HG02623 (cell line): ENCODE measurements at regions not wholly inside any gene's neighbourhood (a gene's known extent, or its start where the extent isn't known, plus 50 kb on each side); places are given as distances from the start of the nearest gene placed in this dataset.
"Not testable (repeated sequence)": the region's sequence is repeated elsewhere in the genome, so short reads cannot be mapped to it uniquely, and the experiment has no call there.

ENCODE experiments used
- ATAC-seq: cut with Tn5 transposase; IDR thresholded peaks from one replicate; pipeline ENCODE4 v1.9.1; 2021; ENCODE audit warnings: moderate library complexity; ENCODE audit not compliant: unreplicated experiment

GRCh38 chr15:21774760-21775159 lies 102.8 kb downstream of the POTEB start:
- ATAC-seq: not testable (repeated sequence)

- ATAC-seq: not testable (repeated sequence)
Measured at GRCh38 chr15:21766524-21766923, 111.0 kb downstream of the POTEB start.

- not testable (repeated sequence) for ATAC-seq
Measured at GRCh38 chr15:21763756-21764155, 113.8 kb downstream of the POTEB start.

GRCh38 chr15:21760250-21761023 lies 117.1 kb downstream of the POTEB start:
- ATAC-seq: not testable (repeated sequence)

- not testable (repeated sequence) for ATAC-seq
Measured at GRCh38 chr15:21759401-21760165, 118.0 kb downstream of the POTEB start.

DNA sequence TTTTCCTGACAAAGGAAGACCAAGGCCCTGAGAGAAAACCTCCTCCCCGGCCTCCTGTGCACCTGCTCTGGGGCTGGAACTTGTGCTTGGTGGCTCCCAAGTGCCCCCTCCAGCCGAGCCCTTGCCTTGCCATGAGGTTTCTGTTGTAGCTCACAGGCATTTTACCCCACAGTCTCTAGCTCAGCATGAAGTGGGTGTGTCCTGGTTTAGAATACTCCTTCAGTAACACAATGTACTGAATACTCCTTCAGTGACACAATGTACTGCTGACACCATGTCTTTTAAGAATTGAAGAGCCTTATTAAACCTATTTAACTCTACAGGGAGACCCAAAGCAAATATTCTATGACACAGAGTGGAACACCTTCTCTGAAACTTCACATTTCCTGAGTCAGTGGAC lies 123.7 kb downstream of the POTEB start:
- not testable (repeated sequence) for ATAC-seq

- ATAC-seq: not testable (repeated sequence)
Measured at GRCh38 chr15:21752124-21752957, 125.2 kb downstream of the POTEB start.

- ATAC-seq: not testable (repeated sequence)
Measured at GRCh38 chr15:21749173-21749572, 128.4 kb downstream of the POTEB start.

DNA sequence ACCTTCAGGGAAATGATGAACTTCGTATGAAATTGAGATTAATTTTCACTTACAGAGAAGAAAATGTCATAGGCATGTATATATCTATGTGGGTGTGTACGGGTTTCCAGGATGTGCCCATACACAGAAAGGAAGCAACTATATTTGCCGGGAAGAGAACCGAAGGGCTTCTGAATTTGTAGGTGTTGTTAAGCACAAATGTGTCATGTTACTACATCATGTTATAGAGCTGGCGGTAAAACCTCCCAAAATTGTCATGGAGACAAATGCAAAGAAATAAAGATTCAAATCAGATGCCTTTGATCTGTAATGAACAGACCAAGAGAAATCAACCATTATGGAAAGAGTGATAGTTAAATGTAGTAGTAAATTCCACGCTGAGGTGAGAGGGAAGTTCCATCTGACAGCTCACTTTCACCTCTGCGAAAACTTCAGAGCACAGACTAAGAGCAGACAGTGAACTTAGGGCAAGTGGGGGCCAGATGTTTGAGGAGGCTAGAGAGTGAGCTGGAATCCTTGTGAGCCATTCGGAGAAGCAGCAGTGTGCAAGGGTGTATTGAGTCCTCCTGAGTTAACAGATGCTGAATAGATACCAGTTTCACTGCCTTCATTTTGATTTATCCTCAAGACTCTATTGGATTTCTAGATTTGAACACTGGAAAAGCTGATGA lies 133.2 kb downstream of the POTEB start:
- ATAC-seq: not testable (repeated sequence)

DNA sequence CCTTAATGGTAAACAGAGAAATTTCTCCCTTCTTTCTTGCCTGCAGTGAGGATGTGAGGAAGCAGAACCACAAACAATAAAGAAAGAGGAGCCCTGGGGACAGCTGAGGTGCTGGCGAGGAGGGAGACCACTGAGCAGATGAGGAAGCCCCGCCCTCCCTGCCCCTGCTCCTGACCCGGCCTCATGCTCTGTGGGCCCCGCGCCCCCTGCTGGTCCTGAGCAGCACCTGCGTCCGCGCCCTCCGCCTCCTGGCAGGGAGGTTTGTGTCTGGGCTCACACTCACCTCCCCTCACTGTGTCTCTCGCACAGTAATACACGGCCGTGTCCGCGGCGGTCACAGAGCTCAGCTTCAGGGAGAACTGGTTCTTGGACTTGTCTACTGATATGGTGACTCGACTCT lies 135.5 kb downstream of the POTEB start:
- ATAC-seq: not testable (repeated sequence)

DNA sequence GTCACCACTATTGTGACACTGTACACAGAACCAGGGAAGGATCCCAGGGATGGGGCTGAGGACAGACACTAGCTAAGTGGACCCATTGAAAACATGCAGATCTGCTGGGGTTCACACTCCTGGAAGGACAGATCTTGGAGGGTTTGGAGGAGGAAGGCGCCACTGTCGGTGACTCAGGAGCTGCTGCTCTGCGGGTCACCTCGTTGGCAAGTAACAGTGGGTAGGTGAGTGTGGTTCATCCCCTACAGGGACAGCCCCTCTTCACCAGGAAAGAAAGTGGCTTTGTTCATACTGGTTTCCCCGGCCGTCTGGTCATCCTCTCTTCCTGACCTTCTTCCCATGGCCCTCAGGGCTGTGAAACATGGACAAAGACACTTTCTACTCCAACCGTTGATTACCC lies 139.5 kb downstream of the POTEB start:
- ATAC-seq: not testable (repeated sequence)

GRCh38 chr15:21736443-21736842 lies 141.1 kb downstream of the POTEB start:
- not testable (repeated sequence) for ATAC-seq

GRCh38 chr15:21735837-21736236 lies 141.7 kb downstream of the POTEB start:
- not testable (repeated sequence) for ATAC-seq

- ATAC-seq: not testable (repeated sequence)
Measured at GRCh38 chr15:21735368-21735767, 142.2 kb downstream of the POTEB start.

- ATAC-seq: peak; percentile 45
Measured at GRCh38 chr15:21731496-21731895, 146.0 kb downstream of the POTEB start.

- peak; percentile 72 for ATAC-seq
Measured at GRCh38 chr15:21730427-21731405, 146.8 kb downstream of the POTEB start.

DNA sequence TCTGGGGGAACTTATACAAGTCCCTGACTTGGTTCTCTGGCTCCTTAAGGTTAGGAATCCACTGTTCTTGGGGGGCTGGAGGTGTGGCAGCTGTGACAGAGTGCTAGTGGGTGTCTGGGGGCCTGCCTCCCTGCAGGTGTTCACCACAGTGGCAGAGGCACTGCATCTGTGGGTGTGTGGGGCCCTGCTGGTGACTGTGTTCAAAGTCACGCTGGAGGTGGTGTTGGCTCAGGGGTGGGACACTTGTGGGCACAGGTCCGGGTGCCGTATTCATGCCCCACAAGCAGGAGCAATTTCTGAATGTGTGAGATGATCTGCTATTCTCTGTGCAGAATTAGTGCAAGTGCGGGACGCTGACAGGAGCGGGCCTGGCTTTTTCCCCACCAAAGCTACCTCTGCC lies 152.5 kb downstream of the POTEB start:
- not testable (repeated sequence) for ATAC-seq

GRCh38 chr15:21721115-21721514 lies 156.4 kb downstream of the POTEB start:
- not testable (repeated sequence) for ATAC-seq

DNA sequence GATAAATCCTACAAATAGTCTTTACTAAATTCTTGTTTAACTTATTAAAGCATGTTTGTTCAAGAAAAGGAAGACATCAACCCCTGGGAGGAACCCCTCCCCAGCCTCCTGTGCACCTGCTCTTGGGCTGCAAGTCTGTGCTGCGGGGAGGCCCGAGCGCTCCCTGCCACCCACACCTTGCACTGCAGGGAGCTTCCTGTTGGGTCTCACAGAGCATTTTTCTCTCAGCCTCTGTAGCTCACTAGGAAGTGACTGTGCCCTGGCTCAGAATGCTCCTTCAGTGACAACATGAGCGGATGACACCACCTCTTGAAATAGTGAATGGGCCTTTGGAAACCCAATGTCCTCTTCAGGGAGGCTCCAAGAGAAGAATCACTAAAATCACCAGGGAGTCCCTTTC lies 158.8 kb downstream of the POTEB start:
- peak; percentile 80 for ATAC-seq
